Epithelial cell of esophagus (primary cell): ENCODE measurements at regions not wholly inside any gene's neighbourhood (a gene's known extent, or its start where the extent isn't known, plus 50 kb on each side); places are given as distances from the start of the nearest gene placed in this dataset.

Experiments used
- DNase-seq: peaks from one replicate; pipeline ENCODE4 v3.0.0; 2010; ENCODE audit warnings: low read depth
- H3K4me3 ChIP-seq: 2 replicates; pipeline ENCODE4 v1.5.1; 2011; ENCODE audit warnings: mild to moderate bottlenecking, low read length, control low read depth
- CTCF ChIP-seq: IDR thresholded peaks from 2 replicates; pipeline ENCODE4 v1.5.1; 2011; ENCODE audit warnings: low read depth, mild to moderate bottlenecking, low read length, control low read depth, inconsistent platforms; ENCODE audit not compliant: insufficient read depth; ENCODE audit errors: missing control alignments

GRCh38 chr12:77481687-77482086 is 349.0 kb upstream of the NAV3 start:
- no peak for TF ChIP-seq CTCF
- DNase-seq, result no peak
- H3K4me3 ChIP-seq, result no peak overlapping the region

- DNase-seq, result no peak
- TF ChIP-seq CTCF, result no peak
- H3K4me3 ChIP-seq, result no peak overlapping the region
Measured at GRCh38 chr12:77477907-77478533, 352.7 kb upstream of the NAV3 start.

GRCh38 chr12:77471801-77472200 is 358.9 kb upstream of the NAV3 start:
- TF ChIP-seq CTCF, result no peak
- DNase-seq, result no peak
- H3K4me3 ChIP-seq, result no peak overlapping the region

- TF ChIP-seq CTCF, result no peak
- DNase-seq, result no peak
- no peak overlapping the region for H3K4me3 ChIP-seq
Measured at GRCh38 chr12:77469578-77470333, 360.9 kb upstream of the NAV3 start.

GRCh38 chr12:77442633-77443032 is 377.3 kb upstream of the E2F7 start:
- no peak overlapping the region for H3K4me3 ChIP-seq
- DNase-seq, result no peak
- TF ChIP-seq CTCF, result no peak

- DNase-seq, result no peak
- TF ChIP-seq CTCF, result no peak
- H3K4me3 ChIP-seq, result no peak overlapping the region
Measured at GRCh38 chr12:77439749-77440148, 374.4 kb upstream of the E2F7 start.

- TF ChIP-seq CTCF, result no peak
- no peak overlapping the region for H3K4me3 ChIP-seq
- no peak for DNase-seq
Measured at GRCh38 chr12:77438644-77439043, 373.3 kb upstream of the E2F7 start.
